Stimulated activated CD4-positive, alpha-beta T cell treated with anti-CD3 and anti-CD28 coated beads, Interleukin-2, amount 100 ng/mL, for 48 hours (primary cell): ENCODE measurements at regions not wholly inside any gene's neighbourhood (a gene's known extent, or its start where the extent isn't known, plus 50 kb on each side); places are given as distances from the start of the nearest gene placed in this dataset.
"Not testable (repeated sequence)": the region's sequence is repeated elsewhere in the genome, so short reads cannot be mapped to it uniquely, and the experiment has no call there.

Source experiments
- DNase-seq, 2 donors: peaks; one replicate each; pipeline ENCODE4 v3.0.0-alpha.2; 2020

DNA sequence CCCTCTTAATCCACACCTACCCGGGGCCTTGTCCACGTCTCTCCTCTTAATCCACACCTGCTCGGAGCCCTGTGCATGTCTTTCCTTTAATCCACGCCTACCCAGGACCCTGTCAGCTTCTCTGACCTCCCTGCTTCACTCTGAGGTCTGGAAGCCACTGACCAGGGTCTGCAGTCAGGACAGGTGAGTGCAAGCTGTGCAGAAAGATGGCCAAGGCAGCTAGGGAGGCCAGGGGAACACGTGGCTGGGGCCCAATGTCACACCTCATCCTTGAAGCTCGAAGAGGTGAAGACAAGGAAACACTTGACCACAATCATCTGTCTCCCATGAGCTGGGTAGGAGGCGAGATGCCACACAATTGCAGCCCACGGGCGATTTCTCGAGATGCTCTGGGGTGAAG, 1516.9 kb downstream of the BRD1 start:
- DNase-seq = no peak

DNA sequence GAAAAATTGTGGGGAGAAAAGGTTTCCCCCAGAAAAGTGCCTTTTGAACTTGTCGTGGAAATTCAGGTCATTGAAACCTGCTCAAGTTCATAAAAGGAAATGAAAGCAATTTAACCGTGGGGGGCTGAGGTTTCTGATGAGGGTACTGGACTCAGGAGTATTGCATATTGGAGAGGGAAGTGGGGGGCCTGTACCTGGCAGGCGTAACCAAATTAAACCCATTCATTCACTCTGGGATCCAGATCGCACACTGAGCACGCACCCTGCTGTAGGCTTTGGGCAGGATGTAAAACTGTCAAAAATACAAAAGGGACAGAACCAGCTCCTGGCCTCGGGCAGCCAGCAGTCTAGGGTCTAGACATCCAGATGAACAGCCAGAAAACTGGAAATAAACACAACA, 1517.4 kb downstream of the BRD1 start:
- DNase-seq = no peak

DNA sequence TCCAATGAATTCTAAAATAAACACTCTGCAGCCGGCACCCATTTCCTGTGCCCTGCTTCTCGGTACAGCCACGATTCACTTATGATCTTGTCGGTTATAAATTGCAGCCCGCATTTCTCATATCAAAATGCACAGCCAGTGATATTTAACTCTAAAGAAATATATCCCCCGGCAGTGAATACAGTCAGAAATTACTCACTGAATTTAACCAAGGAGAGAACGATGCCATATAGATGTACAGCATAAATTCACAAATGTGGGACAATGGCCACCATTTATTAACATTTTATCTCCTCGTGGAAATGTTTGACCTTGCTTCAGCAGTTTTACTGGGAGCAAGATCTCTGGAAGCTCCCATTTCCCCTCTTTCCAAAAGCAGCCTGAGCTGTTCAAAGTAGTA, 1517.8 kb downstream of the BRD1 start:
- no peak for DNase-seq

DNA sequence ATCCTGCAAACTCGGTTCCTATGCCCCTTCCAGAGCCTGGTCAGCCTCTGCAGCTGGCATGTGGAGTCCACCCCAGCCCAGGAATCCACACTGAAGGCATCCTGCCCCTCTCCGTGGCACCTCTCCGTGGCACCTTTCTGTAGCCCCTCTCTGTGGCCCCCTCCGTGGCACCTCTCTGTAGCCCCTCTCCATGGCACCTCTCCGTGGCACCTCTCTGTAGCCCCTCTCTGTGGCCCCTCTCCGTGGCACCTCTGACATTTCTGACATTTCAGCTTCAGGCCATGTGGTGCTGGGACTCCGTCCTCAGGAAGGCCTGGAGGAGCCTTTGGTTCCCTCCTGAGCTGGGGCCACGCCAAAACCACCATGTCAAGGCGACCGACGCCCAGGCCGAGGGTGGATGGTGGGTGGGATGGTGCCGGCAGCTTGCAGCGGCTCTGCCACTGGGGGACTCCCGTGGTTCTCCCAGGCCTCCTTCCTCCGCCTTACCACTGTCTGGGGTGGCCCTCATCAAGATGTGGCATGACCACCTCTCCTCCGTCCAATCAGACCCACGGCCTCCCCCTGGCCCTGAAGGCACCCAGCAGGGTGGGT, 1518.5 kb downstream of the BRD1 start:
- no peak for DNase-seq

DNA sequence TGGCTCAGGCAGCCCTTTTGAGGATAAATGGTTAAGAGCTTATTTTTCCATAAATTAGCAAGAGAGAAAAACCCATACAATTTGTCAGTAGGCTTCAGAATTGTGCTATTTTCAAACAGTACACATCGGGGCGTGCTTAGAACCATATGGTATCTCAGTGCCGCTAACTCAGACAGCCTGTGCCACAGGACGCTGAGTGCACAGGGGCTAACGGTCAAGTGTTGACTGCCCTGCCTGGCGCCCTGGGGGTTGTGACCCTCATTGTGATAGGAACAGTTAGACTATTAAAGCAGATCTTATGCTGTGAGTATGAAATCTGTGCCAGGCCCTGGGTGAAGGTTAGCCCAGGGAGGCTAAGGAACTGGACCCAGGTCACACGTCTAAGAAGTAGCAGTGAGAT, 1519.7 kb downstream of the BRD1 start:
- no peak for DNase-seq

DNA sequence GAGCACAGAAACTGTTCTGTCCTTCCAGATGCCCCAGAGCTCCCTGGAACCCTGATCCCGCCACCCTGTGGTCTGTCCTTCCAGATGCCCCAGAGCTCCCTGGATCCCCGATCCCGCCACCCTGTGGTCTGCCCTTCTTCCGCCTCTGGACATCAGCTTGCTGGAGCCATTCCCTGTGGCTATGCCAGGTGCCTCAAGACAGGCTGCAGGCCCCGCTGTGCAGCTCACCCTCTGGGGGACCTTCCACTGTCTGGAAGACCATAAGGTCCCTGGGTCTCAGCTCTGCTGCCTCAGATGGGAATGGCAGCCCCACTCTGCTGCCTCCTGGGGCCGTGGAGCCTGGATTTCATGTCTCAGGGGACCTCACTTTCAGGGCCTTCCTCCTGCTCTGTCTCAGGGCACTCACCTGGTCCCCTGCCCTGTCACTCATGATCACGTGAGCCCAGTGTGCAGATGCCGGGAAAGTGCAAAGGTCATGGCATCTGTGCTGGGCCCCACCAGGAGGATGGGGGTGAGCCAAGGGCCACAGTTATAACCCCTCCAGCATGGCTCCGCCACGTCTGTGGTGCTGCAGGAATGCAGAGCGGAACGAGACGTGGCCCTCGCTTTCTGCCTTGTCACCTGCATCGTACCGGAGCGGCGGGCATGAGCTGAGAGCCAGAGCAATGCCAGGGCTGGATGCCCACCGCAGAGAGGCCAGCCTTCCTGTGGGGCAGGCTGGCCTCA, 1520.7 kb downstream of the BRD1 start:
- no peak for DNase-seq

DNA sequence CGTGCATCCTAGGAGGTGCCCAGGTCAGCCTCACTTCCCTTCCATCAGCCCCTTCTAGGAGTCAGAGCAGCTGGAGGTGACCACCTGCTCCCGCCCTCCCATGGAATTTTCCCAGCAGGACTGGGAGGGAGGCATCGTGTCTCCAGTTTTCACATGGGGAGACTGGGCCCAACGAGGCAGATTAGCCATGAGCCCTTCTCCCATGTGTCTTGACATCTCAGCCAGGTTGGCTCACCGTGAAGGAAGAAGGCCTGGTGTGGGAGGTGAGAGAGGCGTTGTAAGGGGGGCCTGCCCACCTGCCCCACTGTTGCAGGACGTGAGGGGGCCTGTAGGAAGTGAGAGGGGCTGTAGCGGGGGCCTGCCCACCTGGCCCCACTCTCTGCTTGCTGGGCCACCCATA, 1521.4 kb downstream of the BRD1 start:
- no peak for DNase-seq

DNA sequence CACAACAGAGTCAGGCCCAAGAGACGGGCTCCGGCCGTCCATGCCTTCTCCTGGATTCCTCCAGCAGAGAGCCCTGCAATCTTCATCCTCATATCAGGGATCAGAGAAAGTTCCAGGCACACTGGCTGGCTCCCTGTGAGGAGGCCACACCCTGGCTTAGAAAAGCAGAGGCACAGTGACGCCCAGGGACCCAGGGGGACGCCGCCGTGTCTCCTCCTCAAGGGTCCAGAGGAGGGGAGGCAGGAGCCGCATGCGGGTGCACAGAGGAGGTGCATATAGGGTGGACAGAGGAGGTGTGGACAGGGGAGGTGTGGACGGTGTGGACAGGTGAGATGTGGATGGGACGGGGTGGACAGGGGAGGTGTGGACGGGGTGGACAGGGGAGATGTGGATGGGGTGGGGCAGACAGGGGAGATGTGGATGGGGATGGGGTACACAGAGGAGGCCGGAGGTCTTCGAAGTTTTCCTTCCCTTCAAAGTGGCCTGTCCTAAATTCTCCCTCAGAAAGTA, 1521.9 kb downstream of the BRD1 start:
- no peak for DNase-seq

DNA sequence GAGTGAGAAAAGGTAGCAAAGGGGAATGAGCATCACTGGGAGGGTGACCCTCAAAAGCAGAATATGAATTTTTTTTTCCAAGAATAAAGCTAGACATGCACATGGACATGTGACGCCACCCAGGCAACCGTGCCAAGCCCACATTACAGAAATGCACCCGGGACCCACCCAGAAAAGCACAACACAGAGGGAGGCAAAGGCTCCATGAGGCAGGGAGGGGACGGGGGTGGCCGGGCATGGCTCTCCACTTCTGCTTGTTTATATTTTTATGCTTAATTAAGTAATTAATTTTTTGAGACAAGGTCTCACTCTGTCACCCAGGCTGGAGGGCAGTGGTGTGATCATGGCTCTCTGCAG, 1524.3 kb downstream of the BRD1 start:
- DNase-seq = no peak

DNA sequence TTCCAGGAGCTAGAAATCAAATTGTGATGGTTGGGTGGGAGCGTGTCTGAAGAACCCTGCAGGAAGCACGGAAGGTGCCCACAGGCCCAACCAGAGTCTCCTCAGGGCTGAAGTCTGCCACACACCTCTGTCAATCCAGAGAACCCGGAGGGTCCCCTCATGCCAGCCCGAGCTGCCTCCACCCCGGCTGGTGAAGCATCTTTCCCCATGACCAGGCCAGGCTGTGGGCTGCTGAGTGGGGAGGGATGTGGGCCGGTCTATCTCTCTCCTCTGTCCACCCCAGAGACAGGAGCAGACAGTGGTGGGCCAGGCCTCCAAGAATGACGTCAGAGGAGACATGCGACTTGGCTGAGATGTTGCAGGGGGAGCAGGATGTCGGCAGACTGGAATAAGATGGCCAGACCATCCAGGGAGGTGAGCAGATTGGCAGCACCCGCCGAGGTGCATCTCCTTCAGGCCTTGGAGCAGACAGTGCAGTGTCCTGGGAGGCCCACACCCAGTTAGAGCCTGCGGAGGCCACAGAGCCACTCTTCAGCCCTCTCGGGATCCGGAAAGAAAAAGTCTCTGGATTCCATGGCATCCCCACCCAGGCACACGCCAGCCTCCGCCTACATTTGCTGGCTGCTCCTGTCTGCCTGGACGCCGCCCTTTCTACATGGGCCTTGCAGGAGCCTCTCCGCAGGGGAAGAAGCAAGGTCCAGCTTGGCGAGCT, 1524.9 kb downstream of the BRD1 start:
- DNase-seq = no peak

DNA sequence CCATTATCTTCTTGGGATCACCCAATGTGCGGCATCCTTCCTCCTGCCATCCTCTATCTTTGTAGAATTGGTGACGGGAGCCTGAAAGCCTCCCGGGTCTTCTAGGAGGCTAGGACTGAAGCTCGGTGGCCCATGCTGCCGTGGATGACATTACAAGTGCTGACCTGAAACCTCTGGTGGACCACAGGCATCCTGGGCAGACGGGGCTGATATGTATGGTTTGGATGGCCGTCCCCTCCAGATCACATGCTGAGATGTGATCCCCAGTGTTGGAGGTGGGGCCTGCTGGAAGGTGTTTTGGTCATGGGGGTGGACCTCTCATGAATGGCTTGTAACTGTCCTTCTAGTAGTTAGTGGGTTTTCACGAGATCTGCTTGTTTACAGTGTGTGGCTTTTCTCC, 1525.8 kb downstream of the BRD1 start:
- no peak for DNase-seq

DNA sequence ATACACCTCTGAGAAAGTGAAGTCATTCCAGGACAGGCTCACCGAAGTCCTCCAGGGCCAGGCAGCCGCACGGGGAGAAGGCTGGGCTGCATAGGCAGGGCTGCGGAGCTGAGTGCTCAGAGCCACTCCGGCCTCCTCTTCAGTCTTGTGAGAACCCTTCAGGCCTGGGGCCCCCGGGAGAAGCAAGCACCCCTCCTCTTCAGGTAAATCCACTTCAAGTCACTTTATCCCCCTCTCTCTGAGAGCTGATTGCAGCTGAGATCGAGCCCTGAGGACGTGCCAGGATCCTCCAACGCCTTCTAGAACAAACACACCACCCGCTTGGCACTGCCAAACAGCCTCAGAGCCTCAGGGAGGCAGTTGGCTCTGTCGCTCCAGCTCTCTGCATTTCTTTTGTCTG, 1526.3 kb downstream of the BRD1 start:
- DNase-seq = no peak

DNA sequence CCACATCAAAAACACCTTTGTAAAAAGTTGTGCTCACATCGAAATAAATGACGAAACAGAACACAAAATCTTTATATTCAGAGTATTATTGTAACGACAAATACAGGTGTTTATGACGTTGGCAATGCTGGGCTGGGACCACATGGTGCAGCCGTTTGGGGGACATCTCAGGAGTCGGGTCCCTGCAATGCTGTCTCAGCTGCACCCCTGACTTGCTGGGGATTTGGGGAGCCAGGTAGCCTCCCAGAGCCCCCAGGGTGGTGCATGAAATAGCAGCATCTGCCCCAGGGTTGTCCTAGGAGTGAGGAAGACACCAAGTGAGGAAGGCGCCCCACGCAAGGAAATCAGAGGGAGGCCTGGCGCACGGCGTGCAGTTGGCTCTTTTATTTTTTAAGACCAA, 1526.8 kb downstream of the BRD1 start:
- DNase-seq = no peak

DNA sequence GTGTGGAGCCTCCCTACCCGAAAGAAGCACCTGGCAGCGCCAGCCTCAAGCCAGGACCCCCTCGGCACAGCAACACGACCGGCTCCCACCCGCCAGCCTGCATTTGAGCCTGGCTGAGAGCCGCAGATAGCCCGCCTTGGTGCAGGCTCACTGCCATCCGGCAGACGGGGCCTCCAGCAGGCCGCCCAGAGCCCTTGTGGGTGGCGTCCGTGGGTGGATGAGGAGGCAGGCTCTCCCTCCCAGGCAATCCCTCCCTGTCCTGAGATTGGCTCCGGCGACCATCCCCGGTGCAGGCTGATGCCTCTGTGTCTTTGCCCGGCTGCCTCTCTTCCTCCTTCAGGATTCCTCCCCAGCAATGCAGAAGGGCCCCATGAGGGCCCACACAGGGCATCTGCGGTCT, 1527.9 kb downstream of the BRD1 start:
- no peak for DNase-seq

DNA sequence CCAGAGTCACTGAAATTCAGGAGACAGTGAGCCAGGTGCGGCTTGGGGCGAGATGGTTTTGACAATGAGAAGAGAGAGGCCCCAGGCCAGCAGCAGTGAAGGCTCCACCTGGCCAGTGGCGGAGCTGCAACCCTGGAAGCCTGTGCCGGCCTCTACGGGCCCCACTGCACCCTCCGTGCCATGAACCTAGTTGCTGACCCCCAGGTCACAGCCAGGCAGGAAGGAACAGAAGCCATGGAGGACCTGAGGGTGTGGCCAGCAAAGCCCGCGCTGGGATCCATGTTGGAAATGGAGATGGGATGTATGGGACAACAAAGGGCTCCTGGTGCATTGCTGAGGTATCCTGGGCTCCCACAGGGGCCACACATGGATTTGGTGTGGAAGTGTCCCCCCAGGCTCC, 1528.5 kb downstream of the BRD1 start:
- DNase-seq = no peak

DNA sequence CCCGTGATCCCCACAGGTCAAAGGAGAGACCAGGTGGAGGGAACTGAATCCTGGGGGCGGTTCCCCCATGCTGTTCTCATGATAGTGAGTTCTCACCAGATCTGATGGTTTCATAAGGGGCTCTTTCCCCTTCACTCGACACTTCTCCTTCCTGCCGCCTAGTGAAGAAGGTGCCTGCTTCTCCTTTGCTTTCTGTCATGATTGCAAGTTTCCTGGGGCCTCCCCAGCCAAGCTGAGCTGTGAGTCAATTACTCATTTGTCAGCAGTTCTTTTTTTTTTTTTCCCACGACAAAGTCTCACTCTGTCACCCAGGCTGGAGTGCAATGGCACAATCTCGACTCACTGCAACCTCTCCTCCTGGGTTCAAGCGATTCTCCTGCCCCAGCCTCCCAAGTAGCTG, 1530.4 kb downstream of the BRD1 start:
- DNase-seq = no peak

DNA sequence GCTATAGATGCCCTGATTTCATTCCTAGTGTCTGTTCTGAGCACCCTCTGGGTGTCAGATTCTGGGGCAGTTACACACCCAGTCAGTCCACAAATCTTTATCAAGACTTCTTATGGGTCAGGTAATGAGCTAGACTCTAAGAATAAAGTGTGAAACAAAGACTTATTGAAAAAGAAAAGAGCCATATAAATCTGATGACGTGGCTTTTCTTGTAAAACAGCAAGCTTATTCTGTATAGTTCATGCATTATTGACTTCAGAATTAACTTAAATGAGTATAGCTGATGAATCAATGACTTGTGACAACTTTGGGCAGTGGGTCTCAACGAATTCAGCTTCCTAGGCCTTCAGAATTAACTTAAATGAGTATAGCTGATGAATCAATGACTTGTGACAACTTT, 1527.5 kb downstream of the TBC1D22A start:
- not testable (repeated sequence) for DNase-seq

DNA sequence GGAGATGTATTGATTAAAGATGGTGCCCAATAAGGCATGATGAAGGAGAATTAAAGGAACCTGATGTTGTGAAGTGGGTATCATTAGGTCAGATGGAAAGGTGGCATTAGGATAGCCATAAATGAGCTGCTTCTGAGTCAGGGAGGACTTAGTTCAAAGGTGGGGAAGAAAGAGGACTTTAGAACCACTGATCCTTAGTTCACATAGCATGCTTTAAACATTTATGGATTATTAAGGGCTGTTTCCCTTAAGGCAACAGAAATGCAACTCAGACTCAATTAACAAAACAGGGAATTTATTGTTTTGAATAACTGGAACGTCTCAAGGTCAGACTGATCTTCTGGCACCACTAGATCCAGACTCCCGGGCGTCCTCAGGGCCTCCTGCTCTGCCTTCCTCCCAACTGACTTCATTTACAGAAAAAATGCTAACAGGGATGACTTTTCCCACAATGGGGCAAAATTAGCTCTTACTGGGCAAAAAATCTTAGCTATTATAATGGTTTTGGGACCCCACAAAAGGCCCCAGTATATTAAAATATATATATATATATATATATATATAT, 1526.0 kb downstream of the TBC1D22A start:
- no peak for DNase-seq

DNA sequence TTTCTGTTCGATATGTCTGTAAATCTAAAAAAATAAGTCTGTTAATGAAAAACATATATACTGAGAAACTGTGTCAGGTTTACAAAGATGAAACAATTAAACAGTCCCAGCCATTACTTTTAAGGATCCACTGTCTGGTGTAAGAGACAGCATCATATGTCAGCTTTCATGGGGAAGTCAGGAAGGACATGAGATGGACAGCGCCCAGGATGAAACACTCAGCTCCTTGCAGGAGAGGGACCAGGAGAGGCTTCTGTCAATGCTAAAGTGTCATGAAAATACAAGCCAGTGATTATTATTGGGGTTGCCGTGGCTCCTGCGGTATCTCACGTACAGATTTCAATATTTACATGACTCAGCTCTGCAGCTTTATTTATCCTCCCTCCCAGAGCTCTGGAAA, 1524.6 kb downstream of the TBC1D22A start:
- DNase-seq = no peak

DNA sequence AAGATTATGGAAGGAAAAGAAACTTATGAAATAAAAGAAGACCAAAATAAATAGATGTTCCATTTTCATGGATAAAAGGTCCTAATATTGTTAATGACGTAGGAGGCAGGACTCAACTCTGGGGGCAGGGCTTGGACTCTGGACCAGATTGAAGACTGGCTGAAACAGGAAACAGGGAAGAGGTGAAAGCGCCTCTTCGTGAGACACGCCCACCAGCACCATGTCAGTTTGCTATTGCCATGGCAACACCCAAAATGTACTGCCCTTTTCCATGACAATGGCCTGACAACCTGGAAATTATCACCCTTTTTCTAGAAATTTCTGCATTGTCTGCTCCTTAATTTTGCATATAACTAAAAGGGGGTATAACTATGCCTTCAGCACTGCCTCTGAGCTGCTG, 1522.2 kb downstream of the TBC1D22A start:
- DNase-seq = no peak

DNA sequence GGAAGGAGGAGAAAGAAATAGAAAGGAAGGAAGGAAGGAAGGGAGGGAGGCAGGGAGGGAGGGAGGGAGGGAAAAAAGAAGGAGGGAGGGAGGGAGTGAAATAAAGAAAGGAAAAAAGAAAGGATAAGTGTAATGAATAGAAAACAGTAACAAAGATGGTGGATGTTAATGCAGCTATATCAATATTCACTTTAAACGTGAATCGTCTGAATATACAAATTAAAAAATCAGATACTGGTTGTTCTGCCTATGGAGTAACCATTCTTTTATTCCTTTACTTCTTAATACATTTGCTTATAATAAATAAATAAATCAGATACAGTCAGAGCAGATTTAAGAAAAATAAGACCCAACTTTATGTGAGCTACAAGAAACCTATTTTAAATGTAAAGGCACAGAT, 1520.4 kb downstream of the TBC1D22A start:
- DNase-seq = no peak

DNA sequence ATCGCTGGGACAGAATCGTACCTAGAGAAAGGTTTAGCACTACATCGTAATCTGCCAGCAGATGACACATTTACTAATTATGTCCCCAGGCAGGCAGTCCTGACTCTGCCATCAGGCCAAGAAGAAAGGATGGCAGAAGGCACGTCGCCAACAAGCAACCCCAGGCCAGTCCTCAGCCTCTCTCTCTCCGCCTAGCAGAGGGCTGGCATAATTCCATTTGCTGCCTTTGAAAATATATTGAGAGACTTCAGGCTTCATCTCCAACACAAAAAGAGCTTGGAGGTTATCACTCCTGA, 1517.0 kb downstream of the TBC1D22A start:
- DNase-seq = no peak

DNA sequence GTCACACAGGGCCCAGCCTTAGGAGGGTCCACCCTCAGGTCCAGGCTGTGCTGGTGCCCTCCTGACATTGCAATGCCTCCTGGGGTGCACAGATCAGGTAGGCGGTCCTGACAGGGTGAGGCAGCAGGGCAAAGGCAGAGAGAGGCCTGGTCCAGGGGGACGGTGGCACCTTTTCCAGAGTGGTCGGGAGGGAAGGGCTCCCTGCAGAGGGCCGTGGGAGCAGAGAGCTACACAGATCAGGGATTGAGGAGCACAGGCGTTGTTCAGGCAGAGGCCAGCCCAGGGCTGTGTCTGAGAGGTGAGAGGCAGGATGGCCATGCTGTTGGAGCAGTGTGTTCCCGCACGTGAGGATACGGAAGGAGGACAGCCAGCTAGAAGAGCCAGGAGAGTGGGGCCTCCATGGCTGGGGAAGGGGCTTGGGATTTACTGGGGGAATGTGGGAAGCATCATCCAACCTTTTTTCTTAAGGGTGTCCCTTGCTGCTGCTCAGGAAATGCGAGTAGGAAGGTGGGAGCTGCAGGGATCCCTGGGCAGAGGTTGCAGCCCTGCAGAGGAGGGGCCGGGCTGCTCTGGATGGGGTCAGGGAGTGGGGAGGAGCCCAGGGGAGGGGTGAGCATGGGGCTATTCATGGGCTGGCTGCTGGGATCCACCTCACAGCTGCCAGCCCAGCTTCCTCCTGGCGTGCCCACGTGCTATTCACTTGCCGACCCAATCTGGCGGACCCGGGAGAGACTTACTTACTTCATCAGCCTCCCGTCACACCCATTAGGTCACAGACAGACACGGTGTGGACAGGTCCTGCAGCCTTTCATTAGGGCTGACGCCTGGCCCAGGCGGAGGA, 1516.4 kb downstream of the TBC1D22A start:
- no peak for DNase-seq
